Subcutaneous abdominal adipose tissue (tissue), 5 donors: ENCODE measurements at regions not wholly inside any gene's neighbourhood (a gene's known extent, or its start where the extent isn't known, plus 50 kb on each side); places are given as distances from the start of the nearest gene placed in this dataset.

Experiments used
- H3K27ac ChIP-seq: one replicate; pipeline ENCODE4 v1.7.0; 2013; ENCODE audit warnings: low read depth, mild to moderate bottlenecking, inconsistent platforms, low read length, moderate library complexity
- H3K27me3 ChIP-seq, 5 donors: one replicate each; pipeline ENCODE4 v1.7.0; 2013; ENCODE audit warnings: low read length in 5 of 5, inconsistent platforms in 1 of 5; ENCODE audit not compliant: control insufficient read depth in 5 of 5, insufficient read depth in 4 of 5
- H3K36me3 ChIP-seq, 5 donors: one replicate each; pipeline ENCODE4 v1.7.0; 2013; ENCODE audit warnings: low read length in 5 of 5; ENCODE audit not compliant: control insufficient read depth in 5 of 5, insufficient read depth in 5 of 5
- H3K4me1 ChIP-seq, 5 donors: one replicate each; pipeline ENCODE4 v1.7.0; 2013; ENCODE audit warnings: low read length in 5 of 5, mild to moderate bottlenecking in 3 of 5, moderate library complexity in 1 of 5; ENCODE audit not compliant: control insufficient read depth in 5 of 5, insufficient read depth in 5 of 5
- H3K4me3 ChIP-seq, 5 donors: one replicate each; pipeline ENCODE4 v1.7.0; 2013; ENCODE audit warnings: low read length in 5 of 5, low read depth in 1 of 5
- H3K9ac ChIP-seq, 5 donors: one replicate each; pipeline ENCODE4 v1.7.0; 2013; ENCODE audit warnings: low read length in 5 of 5, mild to moderate bottlenecking in 4 of 5, moderate library complexity in 3 of 5
- H3K9me3 ChIP-seq, 5 donors: one replicate each; pipeline ENCODE4 v1.7.0; 2013; ENCODE audit warnings: low read length in 5 of 5; ENCODE audit not compliant: control insufficient read depth in 5 of 5
- donor health status: healthy.
- donor health status: healthy.
- donor health status: healthy.
- donor health status: healthy.
- donor health status: healthy.

GRCh38 chr20:55038684-55039083 is 563.3 kb downstream of the DOK5 start:
- H3K27me3 ChIP-seq, result no peaks in the 10 kb centered on the region
- no peaks in the 10 kb centered on the region for H3K36me3 ChIP-seq
- no peak overlapping the region for H3K4me3 ChIP-seq
- no peak overlapping the region for H3K27ac ChIP-seq
- H3K4me1 ChIP-seq, result no peaks in the 10 kb centered on the region
- H3K9ac ChIP-seq, result no peak overlapping the region
- H3K9me3 ChIP-seq, result no peaks in the 10 kb centered on the region

GRCh38 chr20:55031971-55032370 is 556.6 kb downstream of the DOK5 start:
- H3K9ac ChIP-seq, result no peak overlapping the region
- no peak overlapping the region for H3K27ac ChIP-seq
- no peaks in the 10 kb centered on the region for H3K9me3 ChIP-seq
- H3K36me3 ChIP-seq, result no peaks in the 10 kb centered on the region
- no peak overlapping the region for H3K4me3 ChIP-seq
- no peaks in the 10 kb centered on the region for H3K27me3 ChIP-seq
- H3K4me1 ChIP-seq, result no peaks in the 10 kb centered on the region

GRCh38 chr20:55014766-55015165 is 539.4 kb downstream of the DOK5 start:
- H3K4me1 ChIP-seq, result no peaks in the 10 kb centered on the region
- no peaks in the 10 kb centered on the region for H3K9me3 ChIP-seq
- no peaks in the 10 kb centered on the region for H3K36me3 ChIP-seq
- H3K4me3 ChIP-seq, result no peak overlapping the region
- no peak overlapping the region for H3K27ac ChIP-seq
- no peaks in the 10 kb centered on the region for H3K27me3 ChIP-seq
- no peak overlapping the region for H3K9ac ChIP-seq

- no peaks in the 10 kb centered on the region for H3K4me1 ChIP-seq
- no peak overlapping the region for H3K27ac ChIP-seq
- no peak overlapping the region for H3K9ac ChIP-seq
- no peak overlapping the region for H3K4me3 ChIP-seq
- H3K27me3 ChIP-seq, result no peaks in the 10 kb centered on the region
- H3K36me3 ChIP-seq, result no peaks in the 10 kb centered on the region
- no peaks in the 10 kb centered on the region for H3K9me3 ChIP-seq
These were observed 535.4 kb downstream of the DOK5 start for GRCh38 chr20:55010761-55011160.

GRCh38 chr20:55009066-55009465 is 533.7 kb downstream of the DOK5 start:
- peaks cover 0 to 3% (median 0%) of the 10 kb centered on the region in 5 donors for H3K4me1 ChIP-seq
- H3K36me3 ChIP-seq, result no peaks in the 10 kb centered on the region
- H3K27me3 ChIP-seq, result no peaks in the 10 kb centered on the region
- H3K4me3 ChIP-seq, result no peak overlapping the region
- H3K9ac ChIP-seq, result no peak overlapping the region
- no peak overlapping the region for H3K27ac ChIP-seq
- no peaks in the 10 kb centered on the region for H3K9me3 ChIP-seq

GRCh38 chr20:55004044-55004443 is 528.7 kb downstream of the DOK5 start:
- Histone ChIP-seq H3K27ac (no peak overlapping the region), H3K27me3 (no peaks in the 10 kb centered on the region), H3K9ac (no peak overlapping the region), H3K4me3 (no peak overlapping the region), H3K4me1 (peaks cover 0 to 5% (median 0%) of the 10 kb centered on the region in 5 donors), H3K9me3 (no peaks in the 10 kb centered on the region), H3K36me3 (no peaks in the 10 kb centered on the region)

- H3K4me1 ChIP-seq, result no peaks in the 10 kb centered on the region
- no peak overlapping the region for H3K27ac ChIP-seq
- H3K36me3 ChIP-seq, result no peaks in the 10 kb centered on the region
- no peak overlapping the region for H3K4me3 ChIP-seq
- no peaks in the 10 kb centered on the region for H3K27me3 ChIP-seq
- H3K9ac ChIP-seq, result no peak overlapping the region
- H3K9me3 ChIP-seq, result no peaks in the 10 kb centered on the region
These were observed 520.2 kb downstream of the DOK5 start for GRCh38 chr20:54995553-54995952.

- no peak overlapping the region for H3K9ac ChIP-seq
- H3K27ac ChIP-seq, result no peak overlapping the region
- no peak overlapping the region for H3K4me3 ChIP-seq
- H3K36me3 ChIP-seq, result no peaks in the 10 kb centered on the region
- H3K27me3 ChIP-seq, result no peaks in the 10 kb centered on the region
- no peaks in the 10 kb centered on the region for H3K9me3 ChIP-seq
- H3K4me1 ChIP-seq, result no peaks in the 10 kb centered on the region
These were observed 519.6 kb downstream of the DOK5 start for GRCh38 chr20:54995011-54995410.

- Histone ChIP-seq H3K36me3 (no peaks in the 10 kb centered on the region), H3K27ac (no peak overlapping the region), H3K9ac (no peak overlapping the region), H3K9me3 (no peaks in the 10 kb centered on the region), H3K27me3 (no peaks in the 10 kb centered on the region), H3K4me3 (no peak overlapping the region), H3K4me1 (peaks cover 0 to 7% (median 3%) of the 10 kb centered on the region in 5 donors)
These were observed 509.7 kb downstream of the DOK5 start for GRCh38 chr20:54985091-54985490.

- H3K27me3 ChIP-seq, result no peaks in the 10 kb centered on the region
- no peaks in the 10 kb centered on the region for H3K36me3 ChIP-seq
- peaks cover 0 to 10% (median 3%) of the 10 kb centered on the region in 5 donors for H3K4me1 ChIP-seq
- no peaks in the 10 kb centered on the region for H3K9me3 ChIP-seq
- H3K4me3 ChIP-seq, result no peak overlapping the region
- no peak overlapping the region for H3K27ac ChIP-seq
- H3K9ac ChIP-seq, result no peak overlapping the region
These were observed 508.7 kb downstream of the DOK5 start for GRCh38 chr20:54984104-54984448.
